ENCODE measurements at regions not wholly inside any gene's neighbourhood (a gene's known extent, or its start where the extent isn't known, plus 50 kb on each side); places are given as distances from the start of the nearest gene placed in this dataset.
A peak's percentile ranks its signal among the peaks of the same experiment; 100 is the strongest.
"Not testable (repeated sequence)": the region's sequence is repeated elsewhere in the genome, so short reads cannot be mapped to it uniquely, and the experiment has no call there.

DNA sequence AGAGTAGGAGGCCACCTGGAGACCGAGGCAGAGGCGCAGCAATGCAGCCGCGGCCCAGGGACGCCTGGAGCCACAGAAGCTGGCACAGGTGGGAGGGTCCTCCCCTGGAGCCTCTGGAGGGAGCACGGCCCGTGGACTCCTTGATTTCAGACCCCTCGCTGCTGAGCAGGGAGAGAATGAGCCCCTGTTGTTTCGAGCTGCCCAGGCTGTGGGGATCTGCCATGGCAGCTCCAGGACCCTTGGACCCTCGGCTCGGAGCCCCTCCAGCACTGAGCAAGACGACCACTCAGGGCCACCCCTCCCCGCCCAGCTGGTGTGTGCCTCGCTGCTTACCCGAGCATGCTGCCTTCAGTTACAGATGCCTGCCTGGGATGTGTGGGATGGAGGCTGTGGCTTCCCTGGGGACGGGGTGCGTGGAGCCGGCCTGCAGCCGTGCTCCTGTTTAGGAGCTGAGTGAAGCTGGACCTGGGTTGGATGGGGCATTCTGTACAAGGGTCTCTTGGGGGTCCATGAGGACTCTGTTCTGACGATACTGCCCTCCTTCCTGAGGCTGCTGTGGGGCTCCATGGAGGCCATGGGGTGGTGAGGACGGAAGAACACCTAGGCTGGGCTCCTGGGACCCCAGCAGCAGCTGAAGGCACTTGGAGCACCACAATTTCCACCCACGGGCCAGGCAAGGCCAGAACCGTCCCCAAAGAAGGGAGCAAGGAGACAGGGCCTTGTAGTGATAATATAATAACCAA, 115.1 kb upstream of the LPCAT1 start:
- H3K4me3 ChIP-seq: no peak overlapping the region
- H3K36me3 ChIP-seq: no peaks in the 10 kb centered on the region
- peaks cover 21% of the 10 kb centered on the region for H3K27me3 ChIP-seq
- H3K4me1 ChIP-seq (ENCODE audit: low read depth): no peaks in the 10 kb centered on the region
- H3K27ac ChIP-seq: no peak overlapping the region
- no peak for DNase-seq (ENCODE audit: low read depth in 1 of 2, low spot score in 1 of 2)
- TF ChIP-seq, protein P1, sequence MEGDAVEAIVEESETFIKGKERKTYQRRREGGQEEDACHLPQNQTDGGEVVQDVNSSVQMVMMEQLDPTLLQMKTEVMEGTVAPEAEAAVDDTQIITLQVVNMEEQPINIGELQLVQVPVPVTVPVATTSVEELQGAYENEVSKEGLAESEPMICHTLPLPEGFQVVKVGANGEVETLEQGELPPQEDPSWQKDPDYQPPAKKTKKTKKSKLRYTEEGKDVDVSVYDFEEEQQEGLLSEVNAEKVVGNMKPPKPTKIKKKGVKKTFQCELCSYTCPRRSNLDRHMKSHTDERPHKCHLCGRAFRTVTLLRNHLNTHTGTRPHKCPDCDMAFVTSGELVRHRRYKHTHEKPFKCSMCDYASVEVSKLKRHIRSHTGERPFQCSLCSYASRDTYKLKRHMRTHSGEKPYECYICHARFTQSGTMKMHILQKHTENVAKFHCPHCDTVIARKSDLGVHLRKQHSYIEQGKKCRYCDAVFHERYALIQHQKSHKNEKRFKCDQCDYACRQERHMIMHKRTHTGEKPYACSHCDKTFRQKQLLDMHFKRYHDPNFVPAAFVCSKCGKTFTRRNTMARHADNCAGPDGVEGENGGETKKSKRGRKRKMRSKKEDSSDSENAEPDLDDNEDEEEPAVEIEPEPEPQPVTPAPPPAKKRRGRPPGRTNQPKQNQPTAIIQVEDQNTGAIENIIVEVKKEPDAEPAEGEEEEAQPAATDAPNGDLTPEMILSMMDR (IDR thresholded peaks at IDR 0.05; ENCODE audit: low read depth, low read length): no peak
- no peaks in the 10 kb centered on the region for H3K9me3 ChIP-seq (ENCODE audit: low read depth)

DNA sequence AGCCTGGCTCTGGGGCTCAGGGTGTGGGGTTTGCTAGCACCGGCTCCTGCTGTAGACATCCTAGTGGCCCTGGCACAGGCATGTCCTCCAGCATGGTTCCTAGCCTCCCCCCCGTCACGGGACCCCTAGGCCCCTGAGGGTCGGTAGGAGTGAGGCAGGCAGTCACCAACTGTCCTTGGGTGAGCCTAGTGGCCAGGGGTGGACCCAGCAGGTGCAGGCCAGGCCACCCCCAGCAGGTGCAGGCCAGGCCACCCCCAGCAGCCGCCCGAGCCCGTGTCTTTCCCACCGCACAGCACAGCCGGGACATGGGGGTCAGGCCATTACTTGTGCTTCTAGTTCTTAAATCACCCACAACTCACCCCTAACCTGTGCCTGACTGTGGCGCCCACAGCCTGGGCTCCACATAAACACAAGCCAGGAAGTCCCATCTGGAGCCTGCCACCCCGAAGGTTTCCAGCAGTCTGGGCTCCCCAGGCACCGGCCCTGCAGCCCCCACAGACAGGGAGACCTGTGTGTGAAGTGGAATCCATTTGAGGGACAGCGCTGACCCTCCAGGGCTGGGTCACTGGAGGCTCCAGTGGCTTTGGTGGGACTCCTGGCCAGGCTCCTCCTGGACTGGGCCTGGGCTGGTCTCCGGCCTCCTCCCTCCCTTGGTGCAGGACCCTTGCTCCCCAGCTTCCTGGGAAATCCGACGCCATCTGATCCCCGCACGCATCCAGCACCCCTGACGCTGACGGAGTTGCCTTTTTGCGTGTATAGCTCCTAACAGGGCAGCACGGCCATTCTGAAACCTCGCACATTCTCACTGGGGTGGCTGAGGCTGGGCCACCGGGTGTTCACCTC, 114.1 kb upstream of the LPCAT1 start:
- TF ChIP-seq, protein P1 (IDR thresholded peaks at IDR 0.05; ENCODE audit: low read depth, low read length): no peak
- Histone ChIP-seq H3K27ac (no peak overlapping the region), H3K36me3 (no peaks in the 10 kb centered on the region), H3K9me3 (ENCODE audit: low read depth) (no peaks in the 10 kb centered on the region), H3K4me1 (ENCODE audit: low read depth) (no peaks in the 10 kb centered on the region), H3K4me3 (no peak overlapping the region), H3K27me3 (peaks cover 11% of the 10 kb centered on the region)
- DNase-seq (ENCODE audit: low read depth in 1 of 2, low spot score in 1 of 2): no peak

GRCh38 chr5:1636981-1637638, 113.3 kb upstream of the LPCAT1 start:
- DNase-seq (ENCODE audit: low read depth in 1 of 2, low spot score in 1 of 2): no peak
- Histone ChIP-seq H3K9me3 (ENCODE audit: low read depth) (no peaks in the 10 kb centered on the region), H3K4me3 (no peak overlapping the region), H3K4me1 (ENCODE audit: low read depth) (no peaks in the 10 kb centered on the region), H3K27ac (no peak overlapping the region), H3K27me3 (peaks cover 3% of the 10 kb centered on the region), H3K36me3 (no peaks in the 10 kb centered on the region)
- TF ChIP-seq, protein P1 (IDR thresholded peaks at IDR 0.05; ENCODE audit: low read depth, low read length): no peak

GRCh38 chr5:1636208-1636770, 112.5 kb upstream of the LPCAT1 start:
- not testable (repeated sequence) for H3K36me3 ChIP-seq; H3K4me1 ChIP-seq (ENCODE audit: low read depth); H3K27me3 ChIP-seq; H3K4me3 ChIP-seq; H3K9me3 ChIP-seq (ENCODE audit: low read depth); DNase-seq (ENCODE audit: low read depth in 1 of 2, low spot score in 1 of 2); H3K27ac ChIP-seq

- not testable (repeated sequence) for DNase-seq (ENCODE audit: low read depth in 1 of 2, low spot score in 1 of 2); H3K36me3 ChIP-seq; H3K9me3 ChIP-seq (ENCODE audit: low read depth); H3K4me3 ChIP-seq; H3K27me3 ChIP-seq; H3K27ac ChIP-seq; H3K4me1 ChIP-seq (ENCODE audit: low read depth)
Observed at GRCh38 chr5:1635477-1635876, 111.7 kb upstream of the LPCAT1 start.

GRCh38 chr5:1634337-1634661, 110.5 kb upstream of the LPCAT1 start:
- Histone ChIP-seq H3K27ac (no peak overlapping the region), H3K27me3 (no peaks in the 10 kb centered on the region)
- no peak for DNase-seq (ENCODE audit: low read depth in 1 of 2, low spot score in 1 of 2)

More at GRCh38 chr5:1634337-1634661, 110.5 kb upstream of the LPCAT1 start:
- Histone ChIP-seq H3K9me3 (ENCODE audit: low read depth) (no peaks in the 10 kb centered on the region), H3K36me3 (no peaks in the 10 kb centered on the region), H3K4me1 (ENCODE audit: low read depth) (peaks cover 6% of the 10 kb centered on the region), H3K4me3 (peak overlapping the region; percentile 55)
- TF ChIP-seq, protein P1 (IDR thresholded peaks at IDR 0.05; ENCODE audit: low read depth, low read length): no peak

All from cardiac muscle cell (in vitro differentiated cells and primary cell).